Suprapubic skin (tissue), 4 donors: ENCODE measurements at regions not wholly inside any gene's neighbourhood (a gene's known extent, or its start where the extent isn't known, plus 50 kb on each side); places are given as distances from the start of the nearest gene placed in this dataset.

ENCODE experiments used
- DNase-seq, 2 donors: peaks; one replicate each; pipeline ENCODE4 v3.0.0-alpha.2; 2019; ENCODE audit warnings: low spot score in 2 of 2
- H3K27ac ChIP-seq: fragments of 200-600 bp; sonication (generic); one replicate; pipeline ENCODE4 v1.5.1; 2019
- H3K27me3 ChIP-seq: fragments of 200-600 bp; sonication (generic); one replicate; pipeline ENCODE4 v1.5.1; 2019
- H3K36me3 ChIP-seq: fragments of 200-600 bp; sonication (generic); one replicate; pipeline ENCODE4 v1.5.1; 2019
- H3K4me1 ChIP-seq: fragments of 200-600 bp; sonication (generic); one replicate; pipeline ENCODE4 v1.5.1; 2019
- H3K4me3 ChIP-seq: fragments of 200-600 bp; sonication (generic); one replicate; pipeline ENCODE4 v1.5.1; 2019; ENCODE audit warnings: mild to moderate bottlenecking
- H3K9me3 ChIP-seq: fragments of 200-600 bp; sonication (generic); one replicate; pipeline ENCODE4 v1.5.1; 2019
- EP300 ChIP-seq: sonication (generic); formaldehyde crosslinking; IDR thresholded peaks from one replicate; pipeline ENCODE4 v1.6.1; 2017; ENCODE audit warnings: antibody characterized with exemption
- POLR2A ChIP-seq, 2 donors: fragments of 450-650 bp; IDR thresholded peaks; one replicate each; pipeline ENCODE4 v1.6.1; 2017; ENCODE audit warnings: antibody characterized with exemption in 2 of 2, mild to moderate bottlenecking in 2 of 2, moderate library complexity in 2 of 2
- POLR2AphosphoS5 ChIP-seq, 3 donors: sonication (generic); formaldehyde crosslinking; IDR thresholded peaks; one replicate each; pipeline ENCODE4 v1.6.1; 2017; ENCODE audit warnings: antibody characterized with exemption in 3 of 3
- WGBS: methylation state at CpG from one replicate; pipeline ENCODE4 v1.1.5; 2018; 5-methylcytosine and 5-hydroxymethylcytosine counted together
- TF ChIP-seq, protein P1 (sequence below), 2 donors: fragments of 200-600 bp in 1 of 2; fragments of 450-650 bp in 1 of 2; sonication (generic) in 1 of 2; IDR thresholded peaks; one replicate each; pipeline ENCODE4 v1.5.1; 2016 to 2019; ENCODE audit warnings: antibody characterized with exemption in 2 of 2, mild to moderate bottlenecking in 1 of 2, moderate library complexity in 1 of 2

DNA sequence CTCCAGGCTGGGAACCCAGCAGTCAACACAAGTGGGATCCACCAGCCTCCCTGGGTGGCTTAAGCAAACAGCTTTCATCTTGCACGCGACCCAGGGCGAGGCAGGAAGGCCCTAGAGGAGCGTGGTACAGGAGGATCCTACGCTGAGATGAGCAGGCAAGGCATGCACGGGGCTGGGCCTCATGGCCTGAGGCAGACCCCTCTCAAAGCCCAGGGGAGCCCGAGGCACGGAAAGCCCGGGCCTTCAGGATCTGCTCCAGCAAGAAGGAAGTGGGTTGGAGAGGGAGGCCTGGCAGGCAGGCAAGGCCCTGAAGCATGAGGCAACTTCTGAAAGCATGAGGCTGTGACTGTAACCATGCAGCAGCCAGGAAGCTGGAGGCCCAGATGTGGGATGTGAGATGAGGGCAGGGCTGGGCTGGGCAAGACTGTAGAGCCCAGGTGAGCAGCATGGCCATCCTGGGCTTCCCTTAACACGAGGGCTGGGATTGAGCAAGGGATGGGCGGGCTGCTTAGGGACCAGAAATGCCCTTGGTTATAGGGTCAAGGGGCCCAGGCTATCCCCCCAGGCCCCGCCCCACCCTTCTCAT is 338.7 kb downstream of the C16orf95 start:
- 70% methylated on average over 9 of the region's 12 CpGs for WGBS
- no peak for DNase-seq

DNA sequence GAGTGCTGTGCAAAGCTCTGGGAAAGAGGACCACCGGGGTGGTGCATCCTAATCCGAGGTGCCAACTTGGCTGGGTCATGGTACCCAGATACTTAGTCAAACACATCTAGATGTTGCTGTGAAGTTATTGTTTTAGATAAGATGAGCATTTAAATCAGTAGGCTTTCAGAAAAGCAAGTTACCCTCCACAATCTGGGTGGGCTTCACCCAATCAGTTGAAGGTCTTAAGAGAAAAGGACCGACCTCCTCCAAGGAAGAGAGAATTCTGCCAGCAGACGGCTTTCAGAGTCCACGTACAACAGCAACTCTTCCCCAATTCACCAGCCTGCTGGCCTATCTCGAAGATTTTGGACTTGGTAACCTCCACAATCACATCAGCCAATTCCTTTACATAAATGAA is 338.1 kb downstream of the C16orf95 start:
- no peak overlapping the region for H3K27ac ChIP-seq
- H3K4me3 ChIP-seq = no peak overlapping the region
- no peaks in the 10 kb centered on the region for H3K9me3 ChIP-seq
- H3K36me3 ChIP-seq = no peaks in the 10 kb centered on the region
- no peak for TF ChIP-seq POLR2A (IDR thresholded peaks at IDR 0.05)
- no peak for TF ChIP-seq POLR2AphosphoS5 (IDR thresholded peaks at IDR 0.05)
- TF ChIP-seq, protein P1, sequence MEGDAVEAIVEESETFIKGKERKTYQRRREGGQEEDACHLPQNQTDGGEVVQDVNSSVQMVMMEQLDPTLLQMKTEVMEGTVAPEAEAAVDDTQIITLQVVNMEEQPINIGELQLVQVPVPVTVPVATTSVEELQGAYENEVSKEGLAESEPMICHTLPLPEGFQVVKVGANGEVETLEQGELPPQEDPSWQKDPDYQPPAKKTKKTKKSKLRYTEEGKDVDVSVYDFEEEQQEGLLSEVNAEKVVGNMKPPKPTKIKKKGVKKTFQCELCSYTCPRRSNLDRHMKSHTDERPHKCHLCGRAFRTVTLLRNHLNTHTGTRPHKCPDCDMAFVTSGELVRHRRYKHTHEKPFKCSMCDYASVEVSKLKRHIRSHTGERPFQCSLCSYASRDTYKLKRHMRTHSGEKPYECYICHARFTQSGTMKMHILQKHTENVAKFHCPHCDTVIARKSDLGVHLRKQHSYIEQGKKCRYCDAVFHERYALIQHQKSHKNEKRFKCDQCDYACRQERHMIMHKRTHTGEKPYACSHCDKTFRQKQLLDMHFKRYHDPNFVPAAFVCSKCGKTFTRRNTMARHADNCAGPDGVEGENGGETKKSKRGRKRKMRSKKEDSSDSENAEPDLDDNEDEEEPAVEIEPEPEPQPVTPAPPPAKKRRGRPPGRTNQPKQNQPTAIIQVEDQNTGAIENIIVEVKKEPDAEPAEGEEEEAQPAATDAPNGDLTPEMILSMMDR (IDR thresholded peaks at IDR 0.05) = no peak
- no peak for TF ChIP-seq EP300
- WGBS = 88% methylated on average over 6 of the region's 6 CpGs
- H3K27me3 ChIP-seq = peaks cover 14% of the 10 kb centered on the region
- H3K4me1 ChIP-seq = peaks cover 4% of the 10 kb centered on the region
- DNase-seq = no peak

More for the DNA sequence above, 338.7 kb downstream of the C16orf95 start:
- H3K27ac ChIP-seq = no peak overlapping the region
- peaks cover 14% of the 10 kb centered on the region for H3K27me3 ChIP-seq
- peaks cover 4% of the 10 kb centered on the region for H3K4me1 ChIP-seq
- no peak overlapping the region for H3K4me3 ChIP-seq
- no peaks in the 10 kb centered on the region for H3K9me3 ChIP-seq
- no peaks in the 10 kb centered on the region for H3K36me3 ChIP-seq
- no peak for TF ChIP-seq POLR2A (IDR thresholded peaks at IDR 0.05)
- TF ChIP-seq POLR2AphosphoS5 (IDR thresholded peaks at IDR 0.05) = no peak
- TF ChIP-seq EP300 = no peak
- TF ChIP-seq, protein P1 (IDR thresholded peaks at IDR 0.05) = no peak

DNA sequence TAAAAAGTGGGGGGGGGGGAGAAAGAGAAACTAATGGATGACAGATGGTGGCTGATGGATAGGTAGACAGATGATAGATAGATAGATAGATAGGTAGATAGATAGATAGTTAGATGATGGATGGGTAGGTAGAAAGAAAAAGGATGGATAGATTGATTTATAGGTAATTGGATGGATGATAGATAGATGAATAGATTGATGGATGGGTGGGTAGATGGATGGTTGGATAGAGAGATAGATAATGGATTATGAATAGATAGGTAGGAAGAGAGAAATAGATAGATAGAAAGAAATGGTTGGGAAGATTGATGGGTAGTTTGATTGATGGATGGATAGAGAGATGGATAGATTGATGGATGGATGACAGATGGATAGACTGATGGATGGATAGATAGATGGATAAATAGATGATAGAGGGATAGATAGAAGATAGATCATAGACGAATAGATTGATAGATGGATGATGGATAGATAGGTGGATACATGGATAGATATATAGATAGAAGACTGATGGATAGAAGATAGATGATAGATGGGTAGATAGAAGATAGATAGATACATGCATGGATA is 337.1 kb downstream of the C16orf95 start:
- no peak overlapping the region for H3K27ac ChIP-seq
- no peaks in the 10 kb centered on the region for H3K36me3 ChIP-seq
- H3K27me3 ChIP-seq = peaks cover 14% of the 10 kb centered on the region
- H3K4me1 ChIP-seq = peaks cover 4% of the 10 kb centered on the region
- no peak for DNase-seq
- TF ChIP-seq POLR2A (IDR thresholded peaks at IDR 0.05) = no peak
- no peak for TF ChIP-seq EP300
- no peaks in the 10 kb centered on the region for H3K9me3 ChIP-seq
- 88% methylated on average over 1 of the region's 1 CpG for WGBS
- no peak overlapping the region for H3K4me3 ChIP-seq

DNA sequence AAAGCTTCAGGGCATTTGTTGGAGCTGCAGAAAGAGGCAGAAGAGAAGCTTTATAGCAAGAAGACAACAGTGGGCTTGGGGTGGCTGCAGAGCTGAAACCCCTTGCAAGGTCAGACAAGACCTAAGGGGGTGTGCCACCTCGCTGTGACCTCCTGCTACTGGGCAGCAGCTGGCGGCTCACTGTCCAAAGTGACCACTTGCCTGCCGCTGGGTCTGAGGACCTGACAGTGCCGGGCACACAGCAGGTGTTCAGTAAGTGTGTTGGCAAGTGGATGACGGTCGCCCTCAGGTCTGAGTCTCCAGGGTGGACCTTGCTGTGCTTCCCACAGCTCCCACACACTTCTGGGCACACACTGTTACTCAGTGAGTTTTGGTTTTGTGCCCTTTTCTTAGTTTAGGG is 336.5 kb downstream of the C16orf95 start:
- Histone ChIP-seq H3K9me3 (no peaks in the 10 kb centered on the region), H3K27me3 (peaks cover 14% of the 10 kb centered on the region), H3K4me3 (no peak overlapping the region), H3K4me1 (peaks cover 4% of the 10 kb centered on the region), H3K36me3 (no peaks in the 10 kb centered on the region), H3K27ac (no peak overlapping the region)
- peak in 1 of 2 donors; percentile 60 for DNase-seq
- WGBS = 78% methylated on average over 6 of the region's 6 CpGs
- TF ChIP-seq POLR2AphosphoS5 (IDR thresholded peaks at IDR 0.05) (no peak), EP300 (no peak), POLR2A (IDR thresholded peaks at IDR 0.05) (no peak)
- TF ChIP-seq, protein P1 (IDR thresholded peaks at IDR 0.05) = no peak

DNA sequence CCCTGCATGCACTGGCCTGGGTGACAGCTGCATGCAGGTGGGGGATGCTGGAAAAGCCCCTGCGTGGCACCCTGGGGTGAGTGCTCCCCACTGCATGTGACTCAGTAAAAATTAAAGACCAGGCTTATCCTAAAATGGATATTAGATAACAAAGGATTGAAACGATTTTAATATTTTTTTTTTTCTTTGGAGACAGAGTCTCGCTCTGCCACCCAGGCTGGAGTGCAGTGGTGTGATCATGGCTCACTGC is 334.9 kb downstream of the C16orf95 start:
- 58% methylated on average over 3 of the region's 3 CpGs for WGBS
- Histone ChIP-seq H3K4me1 (no peaks in the 10 kb centered on the region), H3K36me3 (no peaks in the 10 kb centered on the region), H3K27me3 (peaks cover 15% of the 10 kb centered on the region), H3K4me3 (no peak overlapping the region), H3K27ac (no peak overlapping the region), H3K9me3 (no peaks in the 10 kb centered on the region)
- DNase-seq = peak in 1 of 2 donors; percentile 24
- no peak for TF ChIP-seq POLR2A (IDR thresholded peaks at IDR 0.05)
- no peak for TF ChIP-seq EP300
- TF ChIP-seq POLR2AphosphoS5 (IDR thresholded peaks at IDR 0.05) = no peak
- TF ChIP-seq, protein P1 (IDR thresholded peaks at IDR 0.05) = no peak

DNA sequence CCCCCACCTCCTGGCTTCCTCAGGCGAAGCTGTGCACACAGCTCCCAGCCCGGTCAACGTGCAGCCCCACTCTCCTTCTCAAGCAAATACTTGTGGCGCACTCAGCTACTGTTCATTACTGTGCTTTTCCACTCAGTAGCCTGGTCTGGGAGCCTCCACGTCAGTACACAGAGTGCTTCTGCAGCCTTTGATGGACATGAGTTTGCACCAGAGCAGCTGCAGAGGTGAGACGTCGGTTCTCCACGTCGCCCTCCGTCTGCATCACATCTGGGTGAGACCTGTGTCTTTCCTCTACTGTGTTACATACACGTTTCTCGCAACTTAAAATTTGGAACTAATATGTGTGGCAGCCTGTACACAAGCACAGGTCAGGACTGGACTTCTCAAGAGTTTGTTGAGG is 334.3 kb downstream of the C16orf95 start:
- no peak overlapping the region for H3K27ac ChIP-seq
- 81% methylated on average over 12 of the region's 12 CpGs for WGBS

More for the DNA sequence above, 334.3 kb downstream of the C16orf95 start:
- H3K4me1 ChIP-seq = no peaks in the 10 kb centered on the region
- peaks cover 22% of the 10 kb centered on the region for H3K27me3 ChIP-seq
- no peak for TF ChIP-seq EP300
- no peak for TF ChIP-seq POLR2AphosphoS5 (IDR thresholded peaks at IDR 0.05)
- TF ChIP-seq, protein P1 (IDR thresholded peaks at IDR 0.05) = no peak
- no peak for TF ChIP-seq POLR2A (IDR thresholded peaks at IDR 0.05)
- H3K4me3 ChIP-seq = no peak overlapping the region
- H3K9me3 ChIP-seq = no peaks in the 10 kb centered on the region
- no peaks in the 10 kb centered on the region for H3K36me3 ChIP-seq
- DNase-seq = no peak
